Prostate gland (tissue), 2 donors: ENCODE measurements at regions not wholly inside any gene's neighbourhood (a gene's known extent, or its start where the extent isn't known, plus 50 kb on each side); places are given as distances from the start of the nearest gene placed in this dataset.
A peak's percentile ranks its signal among the peaks of the same experiment; 100 is the strongest.
"Not testable (repeated sequence)": the region's sequence is repeated elsewhere in the genome, so short reads cannot be mapped to it uniquely, and the experiment has no call there.

Source experiments
- DNase-seq: peaks from one replicate; pipeline ENCODE4 v3.0.0-alpha.2; 2019; ENCODE audit warnings: low spot score
- H3K27ac ChIP-seq, 2 donors: fragments of 200-600 bp; sonication (generic); 2 replicates each; pipeline ENCODE4 v1.5.1; 2017 to 2019
- H3K27me3 ChIP-seq: fragments of 200-600 bp; sonication (generic); replicated peaks from 2 replicates; pipeline ENCODE4 v1.5.1; 2019; ENCODE audit not compliant: insufficient read depth
- H3K36me3 ChIP-seq, 2 donors: fragments of 200-600 bp; sonication (generic); 1 replicate in 1 of 2; 2 replicates in 1 of 2; pipeline versions ENCODE4 v1.5.1 to v1.8.1; 2017 to 2019
- H3K4me1 ChIP-seq: fragments of 200-600 bp; sonication (generic); replicated peaks from 2 replicates; pipeline ENCODE4 v1.5.1; 2019
- H3K4me3 ChIP-seq, 2 donors: fragments of 200-600 bp; sonication (generic); 2 replicates each; pipeline ENCODE4 v1.5.1; 2017 to 2019
- H3K9me3 ChIP-seq: fragments of 200-600 bp; sonication (generic); 2 replicates; pipeline ENCODE4 v1.5.1; 2017
- CTCF ChIP-seq, 4 experiments: fragments of 200-600 bp in 2 of 4; fragments of 450-650 bp in 2 of 4; sonication (generic) in 2 of 4; IDR thresholded peaks; 1 replicate in 3 of 4; 2 replicates in 1 of 4; pipeline ENCODE4 v1.5.1; 2016 to 2019; ENCODE audit warnings: antibody characterized with exemption in 4 of 4, mild to moderate bottlenecking in 2 of 4, moderate library complexity in 2 of 4
- POLR2A ChIP-seq: fragments of 450-650 bp; IDR thresholded peaks from one replicate; pipeline ENCODE4 v1.6.1; 2016; ENCODE audit warnings: antibody characterized with exemption, mild to moderate bottlenecking
- POLR2AphosphoS5 ChIP-seq: sonication (generic); formaldehyde crosslinking; IDR thresholded peaks from one replicate; pipeline ENCODE4 v1.6.1; 2017; ENCODE audit warnings: antibody characterized with exemption
- WGBS: methylation state at CpG from one replicate; pipeline ENCODE4 v1.1.5; 2018; 5-methylcytosine and 5-hydroxymethylcytosine counted together
- intact Hi-C: fragments of 100-400 bp; cut with DNase I; formaldehyde crosslinking; loops from one replicate; pipeline ENCODE4 v1.14.2; 2022

- Histone ChIP-seq H3K36me3 (no peaks in the 10 kb centered on the region), H3K4me1 (no peaks in the 10 kb centered on the region), H3K9me3 (no peaks in the 10 kb centered on the region), H3K4me3 (no peak overlapping the region), H3K27ac (no peak overlapping the region), H3K27me3 (no peaks in the 10 kb centered on the region)
- intact Hi-C loops = no loop called here
- DNase-seq = no peak
- WGBS = 86% methylated on average over 3 of the region's 3 CpGs
- TF ChIP-seq POLR2A (no peak), CTCF (IDR thresholded peaks at IDR 0.05) (no peak), POLR2AphosphoS5 (no peak)
Observed at GRCh38 chr14:45902241-45902640, 649.2 kb upstream of the MIS18BP1 start.

GRCh38 chr14:45897439-45897838, 644.4 kb upstream of the MIS18BP1 start:
- 66% methylated on average over 3 of the region's 3 CpGs for WGBS
- Histone ChIP-seq H3K9me3 (no peaks in the 10 kb centered on the region), H3K4me1 (no peaks in the 10 kb centered on the region), H3K27ac (no peak overlapping the region), H3K36me3 (no peaks in the 10 kb centered on the region), H3K4me3 (no peak overlapping the region), H3K27me3 (no peaks in the 10 kb centered on the region)
- intact Hi-C loops = no loop called here
- TF ChIP-seq POLR2AphosphoS5 = no peak
- no peak for TF ChIP-seq POLR2A
- TF ChIP-seq CTCF (IDR thresholded peaks at IDR 0.05) = no peak
- no peak for DNase-seq

- intact Hi-C loops = no loop called here
- no peak for DNase-seq
- H3K27me3 ChIP-seq = no peaks in the 10 kb centered on the region
- no peak overlapping the region for H3K27ac ChIP-seq
- WGBS = 29% methylated on average over 3 of the region's 3 CpGs
- TF ChIP-seq CTCF (IDR thresholded peaks at IDR 0.05) = no peak
- TF ChIP-seq POLR2AphosphoS5 = no peak
- TF ChIP-seq POLR2A = no peak
- no peaks in the 10 kb centered on the region for H3K9me3 ChIP-seq
- H3K4me3 ChIP-seq = no peak overlapping the region
- H3K4me1 ChIP-seq = no peaks in the 10 kb centered on the region
- no peaks in the 10 kb centered on the region for H3K36me3 ChIP-seq
Observed at GRCh38 chr14:45893127-45893526, 640.1 kb upstream of the MIS18BP1 start.

- TF ChIP-seq POLR2A (no peak), CTCF (IDR thresholded peaks at IDR 0.05) (no peak), POLR2AphosphoS5 (no peak)
- H3K27ac ChIP-seq = peak overlapping the region in 1 of 2 donors; percentile 19
- WGBS = 17% methylated on average over 18 of the region's 18 CpGs
- DNase-seq = peak; percentile 27
- no peaks in the 10 kb centered on the region for H3K9me3 ChIP-seq
- H3K4me3 ChIP-seq = peak overlapping the region in 1 of 2 donors; percentile 7
- no peaks in the 10 kb centered on the region for H3K36me3 ChIP-seq
- H3K27me3 ChIP-seq = no peaks in the 10 kb centered on the region
- intact Hi-C loops = no loop called here
- H3K4me1 ChIP-seq = no peaks in the 10 kb centered on the region
Observed at GRCh38 chr14:45891417-45892080, 638.5 kb upstream of the MIS18BP1 start.

GRCh38 chr14:45888766-45889285, 635.8 kb upstream of the MIS18BP1 start:
- 81% methylated on average over 28 of the region's 28 CpGs for WGBS
- H3K4me3 ChIP-seq, H3K27me3 ChIP-seq, H3K27ac ChIP-seq, H3K36me3 ChIP-seq, H3K9me3 ChIP-seq, DNase-seq, H3K4me1 ChIP-seq, intact Hi-C loops: not testable (repeated sequence)
